ENCODE measurements at regions not wholly inside any gene's neighbourhood (a gene's known extent, or its start where the extent isn't known, plus 50 kb on each side); places are given as distances from the start of the nearest gene placed in this dataset.

GRCh38 chr14:22491683-22492621 lies 97.1 kb downstream of the DAD1 start:
- Histone ChIP-seq H3K56ac (replicated peaks; ENCODE audit: insufficient read length, low read depth, low read length) (no peak overlapping the region), H2BK20ac (ENCODE audit: low read length) (no peak overlapping the region), H3K9ac (replicated peaks in 1 of 4; ENCODE audit: extremely low read depth in 1 of 4, low read depth in 3 of 4, low read length in 3 of 4) (no peak overlapping the region), H3K4ac (replicated peaks; ENCODE audit: insufficient read length, low read depth, low read length) (no peak overlapping the region), H3K14ac (ENCODE audit: insufficient read length) (no peak overlapping the region), H3K18ac (ENCODE audit: extremely low read depth, low read length) (no peak overlapping the region), H2BK15ac (ENCODE audit: low read length) (no peak overlapping the region), H3K23me2 (ENCODE audit: low read depth, low read length) (no peaks in the 10 kb centered on the region; the same call in 1 of the 2 replicates), H3K79me1 (ENCODE audit: low read depth, low read length) (no peaks in the 10 kb centered on the region), H3K4me2 (ENCODE audit: insufficient read depth in 1 of 2, low read depth in 2 of 2, low read length in 2 of 2) (no peak overlapping the region), H3K9me3 (ENCODE audit: insufficient read depth in 2 of 2, low read depth in 1 of 2, low read length in 1 of 2) (no peaks in the 10 kb centered on the region), H3K4me1 (replicated peaks in 1 of 4; ENCODE audit: control insufficient read depth in 3 of 4, insufficient read depth in 4 of 4, low read length in 3 of 4) (peaks cover 0 to 7% (median 0%) of the 10 kb centered on the region in 4 experiments; a peak in 1 of 7 replicates), H3K4me3 (ENCODE audit: extremely low read depth in 1 of 4, insufficient read depth in 2 of 4, low read depth in 3 of 4, low read length in 4 of 4) (no peak overlapping the region), H2AK5ac (ENCODE audit: low read depth, low read length) (no peak overlapping the region), H3K23ac (ENCODE audit: insufficient read length) (no peak overlapping the region), H2BK120ac (replicated peaks; ENCODE audit: low read depth, low read length) (no peak overlapping the region), H3K79me2 (ENCODE audit: control insufficient read depth in 1 of 2, insufficient read depth in 2 of 2, low read length in 2 of 2) (no peaks in the 10 kb centered on the region), H3K27me3 (replicated peaks in 1 of 4; ENCODE audit: control insufficient read depth in 3 of 4, extremely low read depth in 1 of 4, insufficient read depth in 3 of 4, low read length in 3 of 4) (no peaks in the 10 kb centered on the region), H4K20me1 (replicated peaks in 1 of 2; ENCODE audit: control insufficient read depth in 1 of 2, insufficient read depth in 2 of 2, low read length in 2 of 2) (no peaks in the 10 kb centered on the region), H2BK5ac (ENCODE audit: low read depth, low read length) (no peak overlapping the region), H4K91ac (replicated peaks; ENCODE audit: insufficient read length, low read length) (no peak overlapping the region), H3K36me3 (ENCODE audit: control insufficient read depth in 2 of 4, insufficient read depth in 4 of 4, low read length in 3 of 4) (no peaks in the 10 kb centered on the region), H3K27ac (ENCODE audit: low read depth, low read length) (no peak overlapping the region), H2AFZ (ENCODE audit: low read length) (no peak overlapping the region), H4K8ac (ENCODE audit: extremely low read depth, insufficient read depth, low read length) (no peak overlapping the region), H2BK12ac (ENCODE audit: low read depth, low read length) (no peak overlapping the region), H4K5ac (ENCODE audit: insufficient read length, low read depth, low read length) (no peak overlapping the region)
- WGBS, 2 experiments (ENCODE audit: extremely low coverage in 1 of 2, insufficient coverage in 1 of 2, insufficient read length in 1 of 2, insufficient replicate concordance in 2 of 2, low coverage in 1 of 2, low lambda C conversion rate in 2 of 2, missing lambda C conversion rate in 1 of 2): 61% methylated on average over 11 of the region's 11 CpGs; no CpG with 5 or more reads in 1 of the 2 experiments
- ChIA-PET POLR2A (ENCODE audit: partially characterized antibody) (interaction anchor here (0.6 kb wide), 1 partner anchor 79 kb away, joined by 3 read pairs; no protein-coding TSS in a partner anchor), CTCF (ENCODE audit: partially characterized antibody) (interaction anchor here (0.7 to 2.7 kb wide), 8 partner anchors 14 to 215 kb away, joined by 3 to 13 read pairs (median 3); no protein-coding TSS in a partner anchor)
- FAIRE-seq (no peak), DNase-seq (ENCODE audit: low read depth in 1 of 2, low spot score in 2 of 2) (no peak)
- TF ChIP-seq ZNF274 (IDR thresholded peaks at IDR 0.05; ENCODE audit: borderline replicate concordance, extremely low read depth, low read length) (no peak), RXRA (IDR thresholded peaks at IDR 0.05; ENCODE audit: insufficient read depth, low read depth, low read length) (no peak), SRF (IDR thresholded peaks at IDR 0.05; ENCODE audit: low read depth, low read length) (no peak), ATF2 (IDR thresholded peaks at IDR 0.05; ENCODE audit: low read length) (no peak), CREB1 (IDR thresholded peaks at IDR 0.05) (no peak), RNF2 (IDR thresholded peaks at IDR 0.05; ENCODE audit: borderline replicate concordance, low read depth, low read length, missing control alignments, poor library complexity, severe bottlenecking) (no peak), TBP (IDR thresholded peaks at IDR 0.05; ENCODE audit: low read depth, low read length) (no peak), JUND (IDR thresholded peaks at IDR 0.05; ENCODE audit: low read length) (no peak), TEAD4 (IDR thresholded peaks at IDR 0.05; ENCODE audit: low read depth, low read length) (no peak), FOSL1 (IDR thresholded peaks at IDR 0.05; ENCODE audit: insufficient read depth, low read depth, low read length) (no peak), SIRT6 (IDR thresholded peaks at IDR 0.05; ENCODE audit: low read length) (no peak)
